Hematopoietic multipotent progenitor cell (in vitro differentiated cells): ENCODE measurements at regions not wholly inside any gene's neighbourhood (a gene's known extent, or its start where the extent isn't known, plus 50 kb on each side); places are given as distances from the start of the nearest gene placed in this dataset.

Source experiments
- DNase-seq, 3 donors: peaks; one replicate each; pipeline ENCODE4 v3.0.0-alpha.2; 2011 to 2015; ENCODE audit warnings: low read depth in 2 of 3, low spot score in 2 of 3

DNA sequence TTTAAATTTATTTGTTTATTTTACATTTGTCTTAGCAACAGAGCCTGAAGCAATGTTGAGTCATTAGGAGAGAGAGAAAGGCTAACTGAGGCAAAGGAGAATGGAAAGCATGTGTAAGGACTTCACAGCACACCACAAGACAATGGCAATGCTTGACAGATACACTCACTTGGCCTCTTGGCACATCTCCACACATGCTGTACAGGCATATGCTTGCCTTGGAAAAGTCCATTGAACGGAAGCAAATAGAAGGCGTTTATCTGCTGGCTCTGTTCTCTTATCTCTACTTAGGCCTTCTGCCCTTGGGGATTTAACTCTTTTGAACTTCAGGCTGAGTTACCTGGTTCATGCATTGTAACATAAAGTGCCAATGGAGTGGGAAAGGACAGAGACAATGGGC lies 262.2 kb upstream of the POU3F1 start:
- no peak for DNase-seq

DNA sequence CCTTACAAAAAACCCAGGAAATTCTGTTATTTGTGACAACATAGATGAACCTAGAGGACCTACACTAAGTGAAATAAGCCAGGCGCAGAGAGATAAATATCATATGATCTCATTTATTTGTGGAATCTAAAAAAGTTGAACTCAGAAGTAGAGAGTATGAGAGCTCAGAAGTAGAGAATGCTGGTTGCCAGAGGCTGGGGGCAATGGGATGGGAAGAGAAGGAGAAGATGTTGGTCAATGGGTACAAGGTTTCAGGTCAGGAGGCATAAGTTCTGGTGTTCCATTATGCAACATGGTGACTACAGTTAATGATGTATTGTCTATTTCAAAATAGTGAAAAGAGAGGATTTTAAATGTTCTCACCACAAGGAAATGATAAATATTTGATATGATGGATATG lies 259.1 kb upstream of the POU3F1 start:
- DNase-seq = no peak

DNA sequence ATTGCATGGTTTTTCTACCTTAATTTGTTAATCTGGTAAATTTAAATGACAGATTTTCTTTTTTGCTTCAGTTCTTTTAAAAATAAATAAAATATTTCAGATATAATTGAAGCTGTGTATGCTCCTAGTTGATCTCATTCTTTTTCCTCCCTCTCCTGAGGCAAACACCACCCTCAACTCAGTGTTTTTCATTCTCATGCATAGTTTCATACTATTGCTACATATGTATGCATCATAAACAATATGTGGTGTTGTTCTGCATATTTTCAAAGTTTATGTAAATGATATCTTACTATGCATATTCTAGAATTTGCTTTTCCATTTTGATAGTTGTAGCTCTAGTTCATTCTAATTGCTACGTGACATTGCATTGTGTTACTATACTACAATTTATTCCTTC lies 257.2 kb upstream of the POU3F1 start:
- no peak for DNase-seq

DNA sequence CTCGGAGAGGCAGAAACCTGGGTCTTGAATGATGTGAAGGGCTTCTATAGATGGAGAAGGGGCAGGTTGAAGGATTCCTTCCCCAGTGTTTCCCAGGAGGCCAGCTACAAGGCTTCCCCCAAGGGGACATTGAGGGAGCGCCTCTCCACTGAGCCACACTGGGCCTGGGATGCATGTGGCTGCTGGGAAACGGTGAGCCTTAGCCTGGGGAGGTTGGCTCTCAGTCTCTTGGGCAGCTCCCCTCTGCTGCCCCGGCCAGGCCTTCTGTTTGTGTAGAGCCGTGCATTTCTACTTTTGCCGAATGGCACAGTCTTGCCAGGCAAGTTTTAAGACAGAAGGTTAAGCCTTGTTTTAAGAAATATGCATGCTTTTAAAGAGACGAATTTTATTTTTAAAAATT lies 254.4 kb upstream of the POU3F1 start:
- no peak for DNase-seq

DNA sequence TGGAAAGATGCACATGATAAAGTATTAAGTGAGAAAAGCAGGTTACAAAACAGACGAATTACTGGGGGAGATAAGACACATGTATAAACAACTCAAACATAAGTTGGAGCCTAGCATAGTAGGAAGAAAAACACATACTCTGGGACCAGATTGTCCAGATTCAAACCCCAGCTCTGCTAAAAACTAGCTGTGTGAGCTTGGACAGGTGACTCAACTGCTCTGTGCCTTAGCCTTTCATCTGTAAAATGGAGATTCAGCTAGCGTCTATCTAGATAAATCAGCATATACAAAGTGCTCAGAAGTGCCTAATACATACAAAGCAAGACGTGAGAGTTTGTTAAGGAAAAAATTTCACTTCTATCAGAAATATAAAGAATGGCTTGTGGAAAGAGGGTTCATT lies 254.0 kb upstream of the POU3F1 start:
- no peak for DNase-seq

DNA sequence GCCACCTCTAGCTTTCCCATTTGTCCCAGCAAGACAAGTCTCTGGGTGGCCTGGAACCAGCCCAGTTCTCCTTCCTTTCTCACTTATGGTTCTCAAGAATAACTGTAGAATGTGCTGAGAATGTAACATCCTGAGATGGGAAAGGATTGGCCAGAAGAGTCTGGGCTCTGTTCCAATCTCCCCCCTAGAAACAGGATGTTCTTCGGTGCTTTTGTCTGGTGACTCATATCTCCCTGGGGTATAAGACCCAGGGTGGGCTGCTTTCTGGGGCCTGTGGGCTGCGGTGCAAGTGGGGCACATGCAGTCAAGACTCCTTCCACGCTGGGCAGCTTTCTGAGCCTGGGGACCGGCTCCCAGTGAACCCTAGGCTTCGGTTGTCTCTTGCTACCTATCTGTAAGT lies 251.2 kb upstream of the POU3F1 start:
- peak in 2 of 3 donors; percentile 39 to 56 for DNase-seq

DNA sequence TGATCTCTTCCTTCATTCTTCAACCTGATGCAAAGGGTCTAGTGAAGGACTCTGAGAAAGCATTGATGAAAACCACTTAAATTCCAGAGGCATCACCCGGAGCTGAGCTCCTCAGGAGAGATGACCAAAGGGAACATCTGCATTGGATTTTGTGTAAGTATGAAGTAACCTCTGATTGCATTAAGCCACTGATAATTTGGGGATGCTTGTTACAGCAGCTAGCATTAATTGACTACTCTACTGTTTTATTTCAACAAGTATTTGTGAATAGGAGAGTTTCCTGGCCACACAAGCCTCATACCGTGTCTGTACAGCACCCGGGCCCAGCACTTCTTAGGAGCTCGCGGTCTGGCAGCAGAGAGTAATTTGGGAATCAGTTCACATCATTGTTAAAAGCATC lies 250.7 kb upstream of the POU3F1 start:
- no peak for DNase-seq

DNA sequence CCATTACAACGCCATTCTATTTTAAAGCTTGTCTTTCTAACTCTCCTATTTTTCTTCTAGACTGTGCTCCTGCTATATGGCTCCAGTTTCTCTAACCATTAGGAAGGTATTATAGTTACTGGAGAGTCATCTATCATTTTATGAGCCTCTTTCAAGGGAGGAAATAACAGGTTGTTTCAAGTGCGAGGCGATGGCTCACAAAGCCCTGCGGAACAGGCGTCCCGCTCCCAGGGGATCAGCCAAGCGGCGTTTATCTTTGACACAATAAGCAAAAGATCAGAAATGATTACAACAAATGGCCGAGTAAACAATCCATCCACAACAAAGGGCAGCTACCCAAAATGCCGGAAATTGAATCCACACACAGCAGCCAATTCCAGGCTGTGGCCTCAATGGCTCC lies 249.5 kb upstream of the POU3F1 start:
- DNase-seq = no peak

DNA sequence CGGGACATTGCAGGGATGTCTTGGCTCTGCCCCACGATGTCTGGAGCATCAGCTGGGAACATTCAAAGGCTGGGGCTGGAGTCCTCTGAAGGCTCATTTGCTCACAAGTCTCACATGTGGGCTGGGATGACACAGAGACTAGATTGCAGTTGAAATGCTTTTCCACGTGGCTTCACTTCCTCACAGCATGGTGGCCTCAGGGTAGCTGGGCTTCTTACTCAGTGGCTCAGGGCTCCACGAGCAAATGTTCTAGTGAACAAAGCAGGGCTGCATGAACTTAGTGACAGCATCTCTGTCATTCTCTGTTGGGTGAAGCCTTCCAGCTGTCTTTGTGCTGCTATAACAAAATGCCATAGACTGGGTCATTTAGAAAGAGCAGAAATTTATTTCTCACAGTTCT lies 247.0 kb upstream of the POU3F1 start:
- DNase-seq = no peak

DNA sequence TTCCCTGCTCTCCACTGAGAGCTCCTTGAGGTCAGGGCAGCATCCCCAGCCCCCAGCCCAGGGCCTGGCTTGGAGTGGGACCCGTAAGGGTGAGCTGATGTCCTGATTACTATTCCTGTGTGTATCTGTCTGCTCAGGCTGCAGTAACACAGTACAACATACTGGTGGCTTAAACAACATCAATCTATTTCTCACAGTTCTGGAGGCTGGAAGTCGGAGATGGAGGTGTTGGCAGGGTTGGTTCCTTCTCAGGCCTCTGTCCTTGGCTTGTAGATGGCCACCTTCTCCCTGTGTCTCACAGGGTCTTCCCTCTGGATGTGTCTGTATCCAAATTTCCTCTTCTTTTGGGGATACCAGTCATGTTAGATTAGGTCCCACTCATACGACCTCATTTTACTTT lies 246.4 kb upstream of the POU3F1 start:
- no peak for DNase-seq

DNA sequence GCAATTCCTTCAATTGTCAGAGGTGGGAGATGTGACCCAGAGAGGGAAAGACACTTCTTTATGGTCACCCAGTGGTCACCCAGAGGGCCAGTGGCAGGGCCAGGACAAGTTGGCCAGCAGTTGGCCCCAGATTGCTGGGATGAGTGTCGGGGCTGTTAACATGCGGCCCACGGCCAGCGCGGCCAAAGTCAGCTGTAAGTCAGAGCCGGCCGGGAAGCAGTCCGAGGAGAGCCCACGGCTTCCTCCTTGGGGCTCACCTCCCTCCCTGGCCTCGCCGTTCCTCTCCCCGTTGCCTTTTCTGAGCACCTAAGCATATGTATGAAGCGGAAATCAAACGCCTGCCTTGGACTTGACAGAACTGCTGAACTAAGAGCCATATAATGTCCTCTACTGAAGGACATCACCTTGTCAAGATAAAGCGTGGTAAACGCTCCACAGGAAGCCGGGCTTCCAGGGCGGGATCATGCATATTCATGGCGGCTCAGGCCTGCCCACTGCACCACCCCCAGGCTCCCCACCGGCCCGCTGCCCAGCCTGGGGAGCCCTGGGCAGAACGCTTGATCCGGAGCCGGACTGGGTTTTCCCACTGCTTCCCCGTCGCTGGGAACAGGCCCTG lies 245.4 kb upstream of the POU3F1 start:
- no peak for DNase-seq

DNA sequence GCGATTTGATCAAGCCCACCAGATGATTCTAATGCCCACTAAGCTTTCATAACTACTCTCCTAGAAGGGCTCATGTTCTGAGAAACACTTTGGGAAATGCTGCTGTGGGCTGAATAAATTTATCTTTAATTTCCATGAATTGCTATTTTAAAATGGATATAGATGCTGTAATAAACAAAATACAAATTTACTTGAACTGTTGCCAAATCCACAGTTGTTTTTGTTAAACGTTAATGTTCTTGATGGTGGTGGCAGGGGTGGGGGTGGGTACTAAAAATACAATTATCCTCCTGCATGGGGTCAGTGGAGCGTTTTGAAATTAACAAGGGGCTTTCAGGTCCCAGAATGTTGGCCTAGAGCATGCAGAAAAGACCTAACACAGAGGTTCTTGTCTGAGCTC lies 244.7 kb upstream of the POU3F1 start:
- no peak for DNase-seq

DNA sequence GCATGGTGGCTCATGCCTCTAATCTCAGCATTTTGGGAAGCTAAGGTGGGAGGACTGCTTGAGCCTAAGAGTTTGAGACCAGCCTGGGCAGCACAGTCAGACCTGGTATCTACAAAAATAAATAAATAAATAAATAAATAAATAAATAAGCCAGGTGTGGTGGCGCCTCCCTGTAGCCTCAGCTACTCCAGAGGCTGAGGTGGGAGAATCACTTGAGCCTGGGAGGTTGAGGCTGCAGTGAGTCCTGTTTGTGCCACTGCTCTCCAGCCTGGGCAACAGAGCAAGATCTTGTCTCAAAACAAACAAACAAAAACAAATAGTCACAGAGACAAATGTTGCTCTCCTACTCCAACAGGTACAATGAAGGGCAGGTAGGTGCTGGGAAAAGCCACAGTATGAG lies 242.4 kb upstream of the POU3F1 start:
- no peak for DNase-seq

DNA sequence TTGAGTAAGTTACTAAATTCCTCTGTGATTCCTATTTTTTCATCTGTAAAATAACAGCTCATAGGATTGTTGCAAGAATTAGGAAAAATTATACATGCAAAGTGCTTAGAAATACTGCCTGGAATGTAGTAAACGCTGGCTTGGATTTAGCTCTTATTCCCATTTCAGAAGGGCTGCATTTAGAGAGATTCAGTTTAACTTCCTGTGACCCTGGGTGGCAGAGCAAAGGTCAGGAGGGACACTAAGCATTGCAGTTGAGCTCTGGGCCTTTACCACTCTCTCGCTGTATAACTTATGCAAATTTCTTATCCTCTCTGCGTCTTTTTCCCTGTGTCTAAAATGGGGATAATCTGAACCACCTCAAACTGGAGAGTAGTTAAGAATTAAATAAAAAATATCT lies 241.0 kb upstream of the POU3F1 start:
- DNase-seq = no peak

DNA sequence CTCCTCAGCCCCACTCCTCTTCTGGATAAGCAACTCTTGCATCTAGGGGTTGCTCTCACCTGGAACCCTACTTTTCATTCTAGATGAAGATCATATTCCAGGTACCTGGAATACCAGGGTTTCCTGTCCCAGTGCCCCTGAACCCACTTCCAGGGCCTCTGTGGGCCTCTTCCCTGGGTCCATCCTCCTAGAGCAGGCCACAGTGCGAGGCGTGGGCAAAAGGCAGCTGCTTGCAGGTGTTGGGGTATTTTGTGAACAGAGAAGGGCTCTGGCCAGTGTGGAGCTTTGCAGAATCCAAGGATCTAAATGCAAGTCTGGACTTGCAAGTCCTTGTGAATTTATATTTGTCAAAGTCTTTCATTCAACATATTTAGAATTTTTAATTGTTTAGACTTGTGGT lies 240.4 kb upstream of the POU3F1 start:
- no peak for DNase-seq

DNA sequence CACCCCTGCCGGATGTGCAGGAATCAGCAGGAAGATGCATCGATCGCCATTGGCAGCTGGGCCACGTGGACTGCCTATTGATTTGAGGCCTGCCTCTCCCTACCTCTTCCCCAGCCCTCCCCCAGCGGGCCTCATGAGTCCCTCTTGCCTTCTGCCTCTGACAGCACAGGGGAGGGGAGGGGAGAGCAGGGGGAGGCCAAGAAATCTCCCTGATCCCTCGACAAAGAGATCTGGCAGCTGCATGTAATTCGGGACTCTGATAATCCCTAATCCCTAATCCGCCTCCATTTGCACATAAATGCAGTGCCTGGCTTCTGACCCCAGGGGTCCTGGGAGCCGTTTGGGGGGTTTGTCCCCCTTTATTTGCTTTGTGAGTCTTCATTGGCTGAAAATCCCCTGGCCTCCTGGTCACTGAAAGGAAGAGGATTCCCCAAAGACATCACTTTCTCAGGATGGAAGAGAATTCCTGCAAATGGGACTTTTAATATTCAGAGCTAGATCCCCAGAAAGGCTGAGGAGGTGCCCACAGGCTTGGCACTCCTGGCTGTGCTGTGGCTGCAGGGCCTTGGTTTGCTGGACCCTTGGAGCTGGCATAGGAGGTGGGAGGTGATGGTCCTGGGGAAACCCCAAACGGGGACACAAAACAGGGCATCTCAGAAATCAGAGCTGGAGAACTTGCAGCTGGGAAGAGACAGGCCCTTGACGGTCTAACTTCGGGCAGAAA lies 239.4 kb upstream of the POU3F1 start:
- no peak for DNase-seq

DNA sequence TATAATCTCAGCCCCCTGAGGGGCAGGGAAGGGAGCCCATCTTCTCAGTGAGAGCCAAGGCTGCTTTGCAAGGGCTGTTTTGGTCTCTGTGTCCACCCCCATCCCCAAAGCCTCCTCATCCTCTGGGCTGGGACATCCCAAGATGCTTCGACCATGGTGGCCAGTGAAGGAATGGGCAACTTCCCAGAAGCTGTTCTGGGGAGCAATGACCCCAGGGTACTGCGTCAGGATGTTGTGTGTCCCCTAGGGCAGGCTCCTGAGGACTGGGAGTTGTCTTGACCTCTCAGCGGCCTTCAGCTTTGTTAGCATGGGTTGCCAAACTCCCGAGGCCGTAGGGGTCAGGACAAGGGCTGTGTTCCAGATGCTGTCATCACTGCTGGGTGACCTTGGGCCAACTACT lies 238.4 kb upstream of the POU3F1 start:
- no peak for DNase-seq

DNA sequence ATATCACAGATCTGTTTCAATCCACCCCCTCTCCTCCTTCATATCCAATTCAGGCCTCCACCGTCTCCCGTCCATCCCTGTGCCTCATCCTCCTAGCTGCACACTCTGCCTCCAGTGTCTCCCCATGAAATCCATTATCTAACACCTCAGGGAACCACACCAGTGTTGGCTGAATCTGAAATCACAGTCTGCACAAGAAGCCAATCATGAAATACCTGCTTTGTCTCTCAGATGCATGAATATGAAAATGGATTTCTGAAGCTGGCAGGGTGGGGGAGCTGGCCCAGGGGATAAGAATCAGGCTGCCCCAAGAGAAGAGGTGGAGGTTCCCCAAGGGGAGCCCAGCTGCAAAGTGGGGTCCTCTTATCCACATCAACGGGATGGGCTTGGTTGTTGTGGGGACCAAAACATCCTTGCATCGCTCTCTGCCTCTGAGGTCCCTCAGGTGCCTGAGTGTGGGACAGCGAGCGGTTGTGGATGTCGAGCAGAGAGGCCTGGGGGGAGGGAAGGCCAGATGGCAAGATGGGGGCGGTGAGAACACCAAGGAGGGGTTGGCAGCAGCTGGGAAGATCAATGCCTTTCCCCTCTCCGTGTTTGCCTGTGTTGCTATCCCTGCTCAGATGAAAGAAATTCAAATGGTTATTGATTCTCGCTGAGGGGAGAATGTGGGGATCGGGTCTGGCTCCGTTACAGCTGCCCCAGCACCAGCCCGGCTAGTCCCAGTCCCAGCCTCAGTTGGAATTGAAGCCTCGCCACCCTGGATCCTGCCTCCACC lies 237.3 kb upstream of the POU3F1 start:
- DNase-seq = no peak

DNA sequence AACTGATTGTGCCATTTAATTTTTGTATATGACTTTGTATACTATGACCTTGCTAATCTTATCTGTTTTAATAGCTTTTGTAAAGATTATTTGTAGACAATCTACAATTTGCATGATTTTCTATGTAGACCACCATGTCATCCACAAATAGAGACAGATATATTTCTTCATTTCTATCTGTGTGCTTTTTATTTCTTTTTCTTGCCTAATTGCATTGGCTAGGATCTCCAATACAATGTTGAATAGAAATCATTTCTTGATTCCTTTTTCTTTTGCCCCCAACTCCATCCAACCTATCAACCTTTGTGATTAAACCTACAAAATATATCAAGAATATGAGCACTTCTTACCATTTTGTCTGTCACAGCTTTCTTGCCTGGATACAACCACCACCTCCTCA lies 232.6 kb upstream of the POU3F1 start:
- DNase-seq = no peak

DNA sequence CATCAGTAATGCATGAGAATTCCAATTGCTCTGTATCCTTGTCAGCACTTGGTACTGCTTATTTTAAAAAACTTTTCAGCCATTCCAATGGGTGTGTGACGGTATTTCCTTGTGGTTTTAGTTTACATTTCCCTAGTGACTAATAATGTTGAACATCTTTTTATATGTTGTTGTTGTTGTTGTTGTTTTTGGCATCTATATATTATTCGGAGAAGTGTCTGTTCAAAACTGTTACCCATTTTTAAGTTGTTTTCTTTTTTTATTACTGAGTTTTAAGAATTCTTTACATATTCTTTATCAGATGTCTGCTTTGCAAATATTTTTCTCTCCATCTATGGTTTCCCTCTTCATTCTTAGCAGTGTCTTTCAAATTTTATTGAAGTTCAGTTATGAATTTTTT lies 231.1 kb upstream of the POU3F1 start:
- no peak for DNase-seq

DNA sequence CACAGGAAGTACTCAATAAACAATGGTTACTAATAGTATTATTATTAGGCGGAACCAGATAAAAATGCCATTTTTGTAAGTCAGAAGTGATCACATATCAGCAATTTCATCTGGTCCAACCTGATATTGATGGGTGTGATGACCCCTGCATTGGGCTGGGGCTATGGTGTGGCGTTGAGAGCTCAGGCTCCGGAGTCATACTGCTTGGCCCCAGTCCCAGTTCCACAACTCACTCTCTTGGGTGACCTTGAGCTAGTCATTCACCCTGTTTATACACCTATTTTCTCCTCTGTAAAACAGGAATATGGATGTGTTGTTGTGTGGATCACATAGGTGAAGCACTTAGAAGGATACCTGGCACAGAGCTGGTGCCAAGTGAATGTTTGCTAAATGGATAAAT lies 229.4 kb upstream of the POU3F1 start:
- DNase-seq = no peak

DNA sequence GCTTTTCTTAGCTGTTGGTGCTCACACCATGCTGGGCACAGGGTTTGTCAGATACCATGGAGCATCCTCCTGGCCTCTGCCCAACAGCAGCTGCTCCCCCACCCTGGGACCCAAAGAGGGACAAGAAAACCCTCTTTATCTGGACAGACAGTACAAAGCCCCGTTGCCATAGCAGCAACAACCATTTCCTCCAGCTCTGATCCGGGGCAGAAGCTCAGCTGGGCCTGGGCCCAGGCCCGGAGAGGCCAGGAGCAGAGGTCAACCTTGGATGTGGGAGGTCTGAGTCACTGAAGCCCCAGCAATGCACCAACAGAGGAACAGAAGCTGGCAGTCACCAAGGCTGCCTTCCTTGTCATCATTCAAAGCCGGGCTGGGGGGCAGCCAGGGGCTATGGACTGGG lies 228.4 kb upstream of the POU3F1 start:
- no peak for DNase-seq
